Left ventricle myocardium inferior (tissue), 1 donor: ENCODE measurements at regions not wholly inside any gene's neighbourhood (a gene's known extent, or its start where the extent isn't known, plus 50 kb on each side); places are given as distances from the start of the nearest gene placed in this dataset.
"Not testable (repeated sequence)": the region's sequence is repeated elsewhere in the genome, so short reads cannot be mapped to it uniquely, and the experiment has no call there.

Source experiments
- DNase-seq: peaks from one replicate; pipeline ENCODE4 v3.0.0-alpha.2; 2020
- H3K27ac ChIP-seq: fragments of 200-600 bp; replicated peaks from 2 replicates; pipeline ENCODE4 v1.8.0; 2021
- H3K27me3 ChIP-seq: fragments of 200-600 bp; 2 replicates; pipeline ENCODE4 v1.8.0; 2021; ENCODE audit warnings: low read depth
- H3K36me3 ChIP-seq: fragments of 200-600 bp; 2 replicates; pipeline ENCODE4 v1.8.0; 2021
- H3K4me1 ChIP-seq: fragments of 200-600 bp; 2 replicates; pipeline ENCODE4 v1.8.0; 2021
- H3K4me3 ChIP-seq: fragments of 200-600 bp; 2 replicates; pipeline ENCODE4 v1.8.0; 2021; ENCODE audit warnings: mild to moderate bottlenecking, moderate library complexity
- H3K9me3 ChIP-seq: fragments of 200-600 bp; replicated peaks from 2 replicates; pipeline ENCODE4 v1.8.0; 2021
- intact Hi-C: fragments of 100-400 bp; cut with micrococcal nuclease; formaldehyde crosslinking; loops from one replicate; pipeline ENCODE4 v1.11.0; 2022
- TF ChIP-seq, protein P1 (sequence below): fragments of 200-600 bp; IDR thresholded peaks from 2 replicates; pipeline ENCODE4 v1.8.0; 2021; ENCODE audit warnings: antibody characterized with exemption, mild to moderate bottlenecking, borderline replicate concordance
- donor health status: DM: no; HTN: yes; CAD: no; lungs with severe emphysema.

DNA sequence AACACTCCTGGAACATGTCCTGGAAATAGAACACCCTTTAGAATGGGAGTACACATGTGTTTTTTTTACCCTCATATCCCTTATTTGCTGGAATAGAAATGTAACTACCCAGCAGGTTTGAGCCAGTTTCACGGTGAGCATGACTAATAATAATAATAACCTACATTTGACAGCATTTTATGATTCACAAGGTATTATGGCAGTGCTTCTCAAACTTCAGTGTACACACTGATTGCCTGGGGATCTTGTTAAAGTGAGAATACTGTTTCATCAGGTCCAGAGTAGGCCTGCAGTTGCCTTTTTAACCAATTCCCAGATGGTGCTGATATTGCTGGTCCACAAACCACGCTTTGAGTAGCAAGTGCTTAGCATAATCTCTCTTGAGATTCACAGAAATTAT is 63.9 kb downstream of the NFKBIZ start:
- no peak overlapping the region for H3K27ac ChIP-seq
- no peaks in the 10 kb centered on the region for H3K36me3 ChIP-seq
- TF ChIP-seq, protein P1, sequence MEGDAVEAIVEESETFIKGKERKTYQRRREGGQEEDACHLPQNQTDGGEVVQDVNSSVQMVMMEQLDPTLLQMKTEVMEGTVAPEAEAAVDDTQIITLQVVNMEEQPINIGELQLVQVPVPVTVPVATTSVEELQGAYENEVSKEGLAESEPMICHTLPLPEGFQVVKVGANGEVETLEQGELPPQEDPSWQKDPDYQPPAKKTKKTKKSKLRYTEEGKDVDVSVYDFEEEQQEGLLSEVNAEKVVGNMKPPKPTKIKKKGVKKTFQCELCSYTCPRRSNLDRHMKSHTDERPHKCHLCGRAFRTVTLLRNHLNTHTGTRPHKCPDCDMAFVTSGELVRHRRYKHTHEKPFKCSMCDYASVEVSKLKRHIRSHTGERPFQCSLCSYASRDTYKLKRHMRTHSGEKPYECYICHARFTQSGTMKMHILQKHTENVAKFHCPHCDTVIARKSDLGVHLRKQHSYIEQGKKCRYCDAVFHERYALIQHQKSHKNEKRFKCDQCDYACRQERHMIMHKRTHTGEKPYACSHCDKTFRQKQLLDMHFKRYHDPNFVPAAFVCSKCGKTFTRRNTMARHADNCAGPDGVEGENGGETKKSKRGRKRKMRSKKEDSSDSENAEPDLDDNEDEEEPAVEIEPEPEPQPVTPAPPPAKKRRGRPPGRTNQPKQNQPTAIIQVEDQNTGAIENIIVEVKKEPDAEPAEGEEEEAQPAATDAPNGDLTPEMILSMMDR: no peak
- intact Hi-C loops: no loop called here
- H3K4me1 ChIP-seq: no peaks in the 10 kb centered on the region
- no peak for DNase-seq
- no peaks in the 10 kb centered on the region for H3K9me3 ChIP-seq
- H3K27me3 ChIP-seq: no peaks in the 10 kb centered on the region
- H3K4me3 ChIP-seq: no peak overlapping the region

DNA sequence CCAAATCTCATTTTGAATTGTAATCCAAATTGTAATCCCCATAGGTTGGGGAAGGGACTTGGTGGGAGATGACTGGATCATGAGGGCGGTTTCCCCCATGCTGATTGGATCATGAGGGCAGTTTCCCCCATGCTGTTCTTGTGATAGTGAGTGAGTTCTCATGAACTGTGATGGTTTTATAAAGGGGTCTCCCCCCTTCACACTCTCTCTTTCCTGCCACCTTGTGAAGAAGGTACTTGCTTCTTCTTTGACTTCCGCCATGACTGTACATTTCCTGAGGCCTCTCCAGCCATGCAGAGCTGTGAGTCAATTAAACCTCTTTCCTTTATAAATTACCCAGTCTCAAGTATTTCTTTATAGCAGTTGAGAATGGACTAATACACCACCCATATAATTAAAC is 68.4 kb downstream of the NFKBIZ start:
- intact Hi-C loops, H3K36me3 ChIP-seq, DNase-seq, H3K27me3 ChIP-seq, H3K27ac ChIP-seq, H3K4me1 ChIP-seq, H3K4me3 ChIP-seq: not testable (repeated sequence)
- H3K9me3 ChIP-seq: peaks cover 14% of the 10 kb centered on the region

DNA sequence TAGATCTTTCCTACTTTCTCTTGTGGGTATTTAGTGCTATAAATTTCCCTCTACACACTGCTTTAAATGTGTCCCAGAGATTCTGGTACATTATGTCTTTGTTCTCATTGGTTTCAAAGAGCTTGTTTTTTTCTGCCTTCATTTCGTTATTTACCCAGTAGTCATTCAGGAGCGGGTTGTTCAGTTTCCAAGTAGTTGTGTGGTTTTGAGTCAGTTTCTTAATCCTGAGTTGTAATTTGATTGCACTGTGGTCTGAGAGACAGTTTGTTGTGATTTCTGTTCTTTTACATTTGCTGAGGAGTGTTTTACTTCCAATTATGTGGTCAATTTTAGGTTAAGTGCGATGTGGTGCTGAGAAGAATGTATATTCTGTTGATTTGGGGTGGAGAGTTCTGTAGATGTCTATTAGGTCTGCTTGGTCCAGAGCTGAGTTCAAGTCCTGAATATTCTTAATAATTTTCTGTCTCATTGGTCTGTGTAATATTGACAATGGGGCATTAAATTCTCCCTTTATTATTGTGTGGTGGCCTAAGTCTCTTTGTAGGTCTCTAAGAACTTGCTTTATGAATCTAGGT is 72.9 kb downstream of the NFKBIZ start:
- H3K27ac ChIP-seq, H3K27me3 ChIP-seq, H3K4me1 ChIP-seq, H3K4me3 ChIP-seq, H3K36me3 ChIP-seq, DNase-seq, intact Hi-C loops: not testable (repeated sequence)
- H3K9me3 ChIP-seq: peaks cover 14% of the 10 kb centered on the region

DNA sequence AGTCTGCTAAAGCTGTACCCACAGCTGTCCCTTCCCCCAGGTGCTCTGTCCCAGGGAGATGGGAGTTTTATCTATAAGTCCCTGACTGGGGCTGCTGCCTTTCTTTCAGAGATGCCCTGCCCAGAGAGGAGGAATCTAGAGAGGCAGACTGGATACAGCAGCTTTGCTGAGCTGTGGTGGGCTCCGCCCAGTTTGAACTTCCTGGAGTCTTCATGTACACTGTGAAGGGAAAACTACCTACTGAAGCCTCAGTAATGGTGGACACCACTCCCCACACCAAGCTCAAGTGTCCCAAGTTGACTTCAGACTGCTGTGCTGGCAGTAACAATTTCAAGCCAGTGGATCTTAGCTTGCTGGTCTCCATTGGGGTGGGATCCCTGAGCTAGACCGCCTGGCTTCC is 75.3 kb downstream of the NFKBIZ start:
- H3K27me3 ChIP-seq, H3K4me3 ChIP-seq, H3K4me1 ChIP-seq, intact Hi-C loops, H3K36me3 ChIP-seq, H3K27ac ChIP-seq, DNase-seq: not testable (repeated sequence)
- peaks cover 14% of the 10 kb centered on the region for H3K9me3 ChIP-seq

DNA sequence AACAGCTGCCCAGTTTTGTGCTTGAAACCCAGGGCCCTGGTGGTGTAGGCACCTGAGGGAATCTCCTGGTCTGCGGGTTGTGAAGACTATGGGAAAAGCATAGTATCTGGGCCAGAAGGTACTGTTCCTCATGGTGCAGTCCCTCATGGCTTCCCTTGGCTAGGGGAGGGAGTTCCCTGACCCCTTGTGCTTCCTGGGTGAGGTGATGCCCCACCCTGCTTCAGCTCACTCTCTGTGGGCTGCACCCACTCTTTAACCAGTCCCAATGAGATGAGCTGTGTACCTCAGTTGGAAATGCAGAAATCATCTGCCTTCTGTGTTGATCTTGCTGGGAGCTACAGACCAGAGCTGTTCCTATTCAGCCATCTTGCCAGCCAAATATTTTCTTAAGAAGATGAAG is 75.8 kb downstream of the NFKBIZ start:
- H3K4me1 ChIP-seq, H3K9me3 ChIP-seq, H3K27me3 ChIP-seq, H3K4me3 ChIP-seq, H3K27ac ChIP-seq, intact Hi-C loops, H3K36me3 ChIP-seq, DNase-seq: not testable (repeated sequence)

DNA sequence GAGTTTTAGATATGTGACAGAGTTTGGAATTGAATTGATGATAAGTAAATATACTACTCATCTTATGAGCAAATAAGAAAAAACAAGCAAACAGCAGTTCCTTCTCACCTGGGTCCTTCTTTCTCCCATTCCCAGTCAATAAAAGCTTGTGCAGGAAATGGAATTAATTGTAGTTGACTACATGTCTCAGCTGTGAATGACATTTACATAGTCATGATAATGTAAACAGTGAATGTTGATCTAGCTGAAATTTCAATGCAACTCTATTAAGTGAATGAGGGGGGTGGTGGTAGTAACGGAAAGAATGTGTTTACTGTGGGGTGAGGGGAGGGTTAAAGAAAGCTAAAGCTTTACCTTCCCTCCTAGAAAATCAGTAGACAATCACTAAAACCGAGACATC is 76.2 kb downstream of the NFKBIZ start:
- no peaks in the 10 kb centered on the region for H3K27me3 ChIP-seq
- no peak for DNase-seq
- H3K4me3 ChIP-seq: no peak overlapping the region
- H3K36me3 ChIP-seq: no peaks in the 10 kb centered on the region
- TF ChIP-seq, protein P1: no peak
- H3K9me3 ChIP-seq: peaks cover 4% of the 10 kb centered on the region
- no peaks in the 10 kb centered on the region for H3K4me1 ChIP-seq
- intact Hi-C loops: no loop called here
- no peak overlapping the region for H3K27ac ChIP-seq

DNA sequence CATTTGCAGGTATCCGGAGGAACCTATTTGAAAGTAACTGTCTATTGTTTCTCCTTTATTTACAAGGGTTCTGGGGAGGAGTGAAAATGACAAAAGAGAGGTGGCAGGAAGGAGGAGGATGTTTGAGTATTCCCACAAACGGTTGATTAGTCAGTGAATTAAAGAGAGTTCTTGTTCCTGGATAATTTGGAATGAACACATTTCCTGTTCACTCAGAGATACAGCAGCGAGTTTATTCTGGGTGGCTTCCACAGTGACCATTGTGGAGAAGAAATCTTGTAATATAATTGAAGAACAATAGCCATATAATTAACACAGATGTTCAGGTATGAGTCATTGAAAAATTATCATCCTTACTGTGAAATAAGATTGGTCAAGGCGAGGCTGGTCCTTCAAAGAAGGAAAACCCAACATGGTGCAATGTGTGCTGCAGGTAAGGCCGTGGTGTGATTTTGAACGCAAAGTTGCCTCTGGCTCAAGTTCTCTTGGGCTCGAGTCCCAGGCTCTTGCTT is 77.3 kb downstream of the NFKBIZ start:
- Histone ChIP-seq H3K4me3 (no peak overlapping the region), H3K9me3 (no peaks in the 10 kb centered on the region), H3K27me3 (no peaks in the 10 kb centered on the region), H3K4me1 (no peaks in the 10 kb centered on the region), H3K36me3 (no peaks in the 10 kb centered on the region), H3K27ac (peak overlapping the region; percentile 37)
- TF ChIP-seq, protein P1: no peak
- intact Hi-C loops: no loop called here
- DNase-seq: no peak

DNA sequence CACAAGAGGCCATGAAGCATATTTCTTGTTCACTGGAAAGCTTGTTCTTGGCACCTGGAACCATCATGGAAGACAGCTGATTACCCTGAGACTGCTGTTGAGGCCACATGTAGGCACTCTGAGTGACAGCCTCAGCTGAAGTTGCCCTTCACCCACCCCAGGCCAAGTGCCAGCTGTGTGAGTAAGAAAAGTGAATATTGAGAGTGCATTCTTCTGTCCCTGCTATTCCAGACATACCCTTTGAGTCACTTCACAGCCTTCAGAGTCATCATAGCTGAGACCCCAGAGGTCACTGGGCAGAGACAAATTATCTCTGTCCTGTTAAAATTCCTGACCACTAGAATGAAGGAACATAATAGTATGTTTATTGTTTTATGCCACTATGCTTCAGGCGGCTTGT is 79.6 kb downstream of the NFKBIZ start:
- no peak for DNase-seq
- no peak overlapping the region for H3K27ac ChIP-seq

More for the DNA sequence above, 79.6 kb downstream of the NFKBIZ start:
- intact Hi-C loops: no loop called here
- Histone ChIP-seq H3K27me3 (no peaks in the 10 kb centered on the region), H3K36me3 (no peaks in the 10 kb centered on the region), H3K9me3 (no peaks in the 10 kb centered on the region), H3K4me1 (no peaks in the 10 kb centered on the region), H3K4me3 (no peak overlapping the region)
- TF ChIP-seq, protein P1: no peak
